WTC11 (cell line): ENCODE measurements at regions not wholly inside any gene's neighbourhood (a gene's known extent, or its start where the extent isn't known, plus 50 kb on each side); places are given as distances from the start of the nearest gene placed in this dataset.

Experiments
- ATAC-seq: fragments of 200-7000 bp; cut with Tn5 transposase; 2 replicates; pipeline ENCODE4 v1.10.0; 2021; ENCODE audit warnings: mild to moderate bottlenecking, moderate library complexity
- CTCF ChIA-PET: fragments of 300-600 bp; sonication (Branson Sonifier 250); formaldehyde crosslinking; loops from one replicate; lab custom pipeline; 2021; ENCODE audit warnings: antibody characterized with exemption; lab: Charles Lee
- POLR2A ChIA-PET: fragments of 350-600 bp; sonication (Branson Sonifier 250); formaldehyde crosslinking; loops from one replicate; lab custom pipeline; 2021; ENCODE audit warnings: antibody characterized with exemption; lab: Charles Lee
- DNase-seq: peaks from one replicate; pipeline ENCODE4 v3.0.0; 2021; ENCODE audit warnings: low spot score
- H3K27ac Mint-ChIP-seq: 2 replicates; pipeline ENCODE4 v1.8.0; 2021; ENCODE audit warnings: mixed read lengths
- H3K27me3 Mint-ChIP-seq: 2 replicates; pipeline ENCODE4 v1.8.0; 2021; ENCODE audit warnings: low read depth, mild to moderate bottlenecking, moderate library complexity, mixed read lengths
- H3K36me3 Mint-ChIP-seq: 2 replicates; pipeline ENCODE4 v1.8.0; 2021; ENCODE audit warnings: mixed read lengths
- H3K4me1 Mint-ChIP-seq: 2 replicates; pipeline ENCODE4 v1.8.0; 2022; ENCODE audit warnings: mixed read lengths
- H3K4me3 Mint-ChIP-seq: 2 replicates; pipeline ENCODE4 v1.8.0; 2021; ENCODE audit warnings: mild to moderate bottlenecking, moderate library complexity, mixed read lengths
- H3K9me3 Mint-ChIP-seq: 2 replicates; pipeline ENCODE4 v1.8.0; 2021; ENCODE audit warnings: mixed read lengths
- ARID4B ChIP-seq: sonication (generic); formaldehyde crosslinking; IDR thresholded peaks from 2 replicates; pipeline ENCODE4 v1.8.0; 2023; ENCODE audit warnings: missing genetic modification reagents, mild to moderate bottlenecking, borderline replicate concordance
- ATF1 ChIP-seq: sonication (generic); formaldehyde crosslinking; IDR thresholded peaks from 2 replicates; pipeline ENCODE4 v1.8.1; 2023; ENCODE audit warnings: mild to moderate bottlenecking, moderate library complexity, missing genetic modification reagents
- ATF2 ChIP-seq: sonication (generic); formaldehyde crosslinking; IDR thresholded peaks from 2 replicates; pipeline ENCODE4 v1.8.1; 2022; ENCODE audit warnings: low read depth, missing genetic modification reagents, borderline replicate concordance
- ATF6 ChIP-seq: sonication (generic); formaldehyde crosslinking; IDR thresholded peaks from 2 replicates; pipeline ENCODE4 v1.8.1; 2023; ENCODE audit warnings: mild to moderate bottlenecking, missing genetic modification reagents
- CTCF ChIP-seq: fragments of 200-600 bp; IDR thresholded peaks from 2 replicates; pipeline ENCODE4 v1.8.0; 2022; ENCODE audit warnings: antibody characterized with exemption
- E2F4 ChIP-seq: sonication (generic); formaldehyde crosslinking; IDR thresholded peaks from 2 replicates; pipeline ENCODE4 v1.8.1; 2022; ENCODE audit warnings: low read depth, mild to moderate bottlenecking, moderate library complexity, missing genetic modification reagents, borderline replicate concordance
- ESRRA ChIP-seq: sonication (generic); formaldehyde crosslinking; IDR thresholded peaks from 2 replicates; pipeline ENCODE4 v1.8.1; 2022; ENCODE audit warnings: mild to moderate bottlenecking, missing genetic modification reagents, borderline replicate concordance
- GRHL2 ChIP-seq: fragments of 250-450 bp; sonication (Bioruptor Pico); IDR thresholded peaks from 2 replicates; pipeline ENCODE4 v1.8.0; 2022; ENCODE audit warnings: mild to moderate bottlenecking, moderate library complexity; ENCODE audit not compliant: insufficient replicate concordance, severe bottlenecking
- JAZF1 ChIP-seq: fragments of 250-450 bp; sonication (Bioruptor Pico); IDR thresholded peaks from 2 replicates; pipeline ENCODE4 v1.9.0; 2021; ENCODE audit warnings: moderate library complexity, mild to moderate bottlenecking, inconsistent platforms
- JUN ChIP-seq: sonication (generic); formaldehyde crosslinking; IDR thresholded peaks from 2 replicates; pipeline ENCODE4 v1.8.0; 2023; ENCODE audit warnings: mild to moderate bottlenecking, missing genetic modification reagents
- OVOL2 ChIP-seq: fragments of 250-450 bp; sonication (Bioruptor Pico); IDR thresholded peaks from 2 replicates; pipeline ENCODE4 v1.9.0; 2021; ENCODE audit warnings: mild to moderate bottlenecking, borderline replicate concordance
- PRRX2 ChIP-seq: fragments of 250-450 bp; sonication (Bioruptor Pico); IDR thresholded peaks from 2 replicates; pipeline ENCODE4 v1.8.0; 2021; ENCODE audit warnings: mild to moderate bottlenecking
- SOX15 ChIP-seq: fragments of 250-450 bp; sonication (Bioruptor Pico); IDR thresholded peaks from 2 replicates; pipeline ENCODE4 v1.9.0; 2021; ENCODE audit warnings: mild to moderate bottlenecking
- TEAD1 ChIP-seq: sonication (generic); formaldehyde crosslinking; IDR thresholded peaks from 2 replicates; pipeline ENCODE4 v1.8.0; 2022; ENCODE audit warnings: mild to moderate bottlenecking, missing genetic modification reagents
- TP53 ChIP-seq: sonication (generic); formaldehyde crosslinking; IDR thresholded peaks from 2 replicates; pipeline ENCODE4 v1.8.1; 2023; ENCODE audit warnings: mild to moderate bottlenecking, missing genetic modification reagents
- ZBTB21 ChIP-seq: sonication (generic); formaldehyde crosslinking; IDR thresholded peaks from 2 replicates; pipeline ENCODE4 v1.8.1; 2023; ENCODE audit warnings: mild to moderate bottlenecking, missing genetic modification reagents, borderline replicate concordance
- ZNF121 ChIP-seq: sonication (generic); formaldehyde crosslinking; IDR thresholded peaks from 2 replicates; pipeline ENCODE4 v1.8.0; 2023; ENCODE audit warnings: missing genetic modification reagents
- ZNF232 ChIP-seq: sonication (generic); formaldehyde crosslinking; IDR thresholded peaks from 2 replicates; pipeline ENCODE4 v1.8.0; 2022; ENCODE audit warnings: mild to moderate bottlenecking, missing genetic modification reagents
- ZNF263 ChIP-seq: sonication (generic); formaldehyde crosslinking; IDR thresholded peaks from 2 replicates; pipeline ENCODE4 v1.8.1; 2022; ENCODE audit warnings: low read depth, mild to moderate bottlenecking, moderate library complexity, missing genetic modification reagents
- ZNF281 ChIP-seq: sonication (generic); formaldehyde crosslinking; IDR thresholded peaks from 2 replicates; pipeline ENCODE4 v1.8.0; 2023; ENCODE audit warnings: mild to moderate bottlenecking, missing genetic modification reagents
- ZNF317 ChIP-seq: sonication (generic); formaldehyde crosslinking; IDR thresholded peaks from 2 replicates; pipeline ENCODE4 v1.8.1; 2023; ENCODE audit warnings: low read depth, mild to moderate bottlenecking, moderate library complexity, missing genetic modification reagents, borderline replicate concordance
- ZNF416 ChIP-seq: fragments of 250-450 bp; sonication (Bioruptor Pico); IDR thresholded peaks from 2 replicates; pipeline ENCODE4 v1.9.0; 2021; ENCODE audit warnings: mild to moderate bottlenecking, inconsistent platforms

GRCh38 chr4:19314116-19314515 lies 937.6 kb upstream of the SLIT2 start:
- DNase-seq (no peak), ATAC-seq (no peak)
- Mint-ChIP-seq H3K4me1 (peaks cover 3% of the 10 kb centered on the region), H3K9me3 (no peaks in the 10 kb centered on the region), H3K4me3 (no peak overlapping the region), H3K27me3 (peaks cover 6% of the 10 kb centered on the region), H3K36me3 (no peaks in the 10 kb centered on the region), H3K27ac (no peak overlapping the region)
- TF ChIP-seq ZNF263 (CRISPR knock-in tag) = no peak
- no peak for TF ChIP-seq PRRX2
- TF ChIP-seq ESRRA (CRISPR knock-in tag) = no peak
- no peak for TF ChIP-seq ZNF121 (CRISPR knock-in tag)
- no peak for TF ChIP-seq ZBTB21 (CRISPR knock-in tag)
- TF ChIP-seq JUN (CRISPR knock-in tag) = no peak
- no peak for TF ChIP-seq OVOL2
- TF ChIP-seq CTCF = no peak
- TF ChIP-seq TP53 (CRISPR knock-in tag) = no peak
- TF ChIP-seq ZNF416 (CRISPR knock-in tag) = no peak
- no peak for TF ChIP-seq ATF1 (CRISPR knock-in tag)
- ChIA-PET POLR2A (no interaction called here), CTCF (no interaction called here)

- no peak overlapping the region for H3K27ac Mint-ChIP-seq
- no peaks in the 10 kb centered on the region for H3K27me3 Mint-ChIP-seq
- ATAC-seq (peak; percentile 28; the same call in 1 of the 2 replicates), DNase-seq (no peak)
- H3K4me3 Mint-ChIP-seq = no peak overlapping the region
- peaks cover 3% of the 10 kb centered on the region for H3K4me1 Mint-ChIP-seq
- CTCF ChIA-PET = no interaction called here
- peaks cover 21% of the 10 kb centered on the region for H3K9me3 Mint-ChIP-seq
- POLR2A ChIA-PET = no interaction called here
- H3K36me3 Mint-ChIP-seq = peaks cover 7% of the 10 kb centered on the region
- no peak for TF ChIP-seq ATF2 (CRISPR knock-in tag)
- TF ChIP-seq SOX15 (CRISPR knock-in tag) = no peak
- TF ChIP-seq E2F4 (CRISPR knock-in tag) = no peak
- TF ChIP-seq JAZF1 (CRISPR knock-in tag) = no peak
- TF ChIP-seq ARID4B (CRISPR knock-in tag) = no peak
- TF ChIP-seq TEAD1 (CRISPR knock-in tag) = no peak
- no peak for TF ChIP-seq ESRRA (CRISPR knock-in tag)
- no peak for TF ChIP-seq ATF6 (CRISPR knock-in tag)
- no peak for TF ChIP-seq GRHL2 (CRISPR knock-in tag)
- no peak for TF ChIP-seq ZNF416 (CRISPR knock-in tag)
- TF ChIP-seq ZNF281 = no peak
- TF ChIP-seq ZNF317 (CRISPR knock-in tag) = no peak
- TF ChIP-seq ZNF232 (CRISPR knock-in tag) = no peak
These were observed 942.3 kb upstream of the SLIT2 start for GRCh38 chr4:19309378-19309777.
